T-cell (primary cell): ENCODE measurements at regions not wholly inside any gene's neighbourhood (a gene's known extent, or its start where the extent isn't known, plus 50 kb on each side); places are given as distances from the start of the nearest gene placed in this dataset.

Source experiments
- ATAC-seq, 4 experiments: fragments of 200-7000 bp in 3 of 4; fragments of 150-1000 bp in 1 of 4; cut with Tn5 transposase; replicated peaks in 1 of 4; 1 replicate in 3 of 4; 2 replicates in 1 of 4; pipeline ENCODE4 v1.10.0; 2021; ENCODE audit warnings: moderate library complexity in 3 of 4, mild to moderate bottlenecking in 2 of 4, moderate number of reproducible peaks in 1 of 4
- CTCF ChIA-PET, 2 donors: fragments of 300-600 bp; sonication (Branson Sonifier 250); formaldehyde crosslinking; loops; one replicate each; lab custom pipeline; 2022; ENCODE audit warnings: antibody characterized with exemption in 2 of 2; lab: Charles Lee
- POLR2A ChIA-PET, 2 donors: fragments of 300-600 bp; sonication (Branson Sonifier 250); formaldehyde crosslinking; loops; one replicate each; lab custom pipeline; 2022; ENCODE audit warnings: antibody characterized with exemption in 2 of 2; lab: Charles Lee
- DNase-seq, 35 experiments: peaks; one replicate each; pipeline versions ENCODE4 v3.0.0 to v3.0.0-alpha.2; 2013 to 2023
- H3K27ac ChIP-seq: one replicate; pipeline ENCODE4 v1.5.1; 2013; ENCODE audit warnings: low read length
- H3K27me3 ChIP-seq, 2 experiments: replicated peaks in 1 of 2; 1 replicate in 1 of 2; 2 replicates in 1 of 2; pipeline versions ENCODE4 v1.6.1 to v1.7.0; 2013; ENCODE audit warnings: low read length in 1 of 2, mixed read lengths in 1 of 2; ENCODE audit not compliant: control insufficient read depth in 2 of 2, insufficient read depth in 2 of 2; ENCODE audit errors: extremely low read depth in 1 of 2
- H3K36me3 ChIP-seq, 2 donors: 1 replicate in 1 of 2; 2 replicates in 1 of 2; pipeline versions ENCODE4 v1.6.1 to v1.7.0; 2013; ENCODE audit warnings: low read length in 1 of 2; ENCODE audit not compliant: control insufficient read depth in 2 of 2, insufficient read depth in 1 of 2; ENCODE audit errors: extremely low read depth in 1 of 2
- H3K4me1 ChIP-seq, 2 experiments: 1 replicate in 1 of 2; 2 replicates in 1 of 2; pipeline versions ENCODE4 v1.6.1 to v1.7.0; 2013; ENCODE audit warnings: low read length in 2 of 2, mixed read lengths in 1 of 2; ENCODE audit not compliant: insufficient read depth in 2 of 2, control insufficient read depth in 1 of 2; ENCODE audit errors: extremely low read depth in 1 of 2
- H3K4me3 ChIP-seq, 2 donors: 1 replicate in 1 of 2; 2 replicates in 1 of 2; pipeline versions ENCODE4 v1.5.1 to v1.7.0; 2013; ENCODE audit warnings: mild to moderate bottlenecking in 2 of 2, low read length in 1 of 2, moderate library complexity in 1 of 2; ENCODE audit not compliant: control insufficient read depth in 1 of 2; ENCODE audit errors: extremely low read depth in 1 of 2
- H3K9me3 ChIP-seq: 2 replicates; pipeline ENCODE4 v1.7.0; 2013
- H3K27ac Mint-ChIP-seq, 2 donors: one replicate each; pipeline ENCODE4 v1.8.0; 2020 to 2021; ENCODE audit warnings: mild to moderate bottlenecking in 2 of 2, mixed read lengths in 2 of 2
- H3K27me3 Mint-ChIP-seq, 2 donors: one replicate each; pipeline ENCODE4 v1.8.0; 2021 to 2022; ENCODE audit warnings: mixed read lengths in 2 of 2
- H3K36me3 Mint-ChIP-seq: one replicate; pipeline ENCODE4 v1.8.0; 2021; ENCODE audit warnings: mixed read lengths
- H3K4me1 Mint-ChIP-seq, 3 donors: one replicate each; pipeline ENCODE4 v1.8.0; 2020 to 2022; ENCODE audit warnings: mixed read lengths in 3 of 3, mild to moderate bottlenecking in 1 of 3
- H3K4me3 Mint-ChIP-seq, 3 donors: one replicate each; pipeline ENCODE4 v1.8.0; 2020 to 2022; ENCODE audit warnings: mild to moderate bottlenecking in 3 of 3, mixed read lengths in 3 of 3, moderate library complexity in 3 of 3
- H3K9me3 Mint-ChIP-seq, 3 donors: one replicate each; pipeline ENCODE4 v1.8.0; 2020 to 2022; ENCODE audit warnings: mixed read lengths in 3 of 3
- WGBS: methylation state at CpG from one replicate; pipeline ENCODE4 v1.1.5; 2013; ENCODE audit warnings: missing lambda C conversion rate; ENCODE audit not compliant: insufficient coverage; 5-methylcytosine and 5-hydroxymethylcytosine counted together

DNA sequence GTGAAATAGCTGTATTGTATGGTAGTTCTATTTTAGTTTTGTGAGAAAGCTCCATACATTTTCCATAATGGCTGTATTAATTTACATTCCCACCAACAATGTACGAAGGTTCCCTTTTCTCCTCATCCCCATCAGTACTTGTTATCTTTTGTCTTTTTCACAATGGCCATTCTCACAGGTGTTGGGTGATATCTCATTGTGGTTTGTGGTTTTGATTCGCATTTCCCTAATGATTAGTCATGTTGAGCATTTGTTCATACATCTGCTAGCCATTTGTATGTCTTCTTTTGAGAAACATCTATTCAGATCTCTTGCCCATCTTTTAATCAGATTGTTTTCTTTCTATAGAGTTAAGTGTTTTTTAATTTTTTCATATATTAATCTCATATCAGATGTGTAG lies 931.9 kb downstream of the IGSF11 start:
- no peaks in the 10 kb centered on the region for H3K27me3 ChIP-seq
- Mint-ChIP-seq H3K9me3 (peaks cover 2 to 21% (median 16%) of the 10 kb centered on the region in 3 donors), H3K27ac (no peak overlapping the region), H3K4me1 (no peaks in the 10 kb centered on the region), H3K4me3 (no peak overlapping the region), H3K36me3 (no peaks in the 10 kb centered on the region), H3K27me3 (no peaks in the 10 kb centered on the region)
- H3K4me1 ChIP-seq = no peaks in the 10 kb centered on the region
- no peak overlapping the region for H3K4me3 ChIP-seq
- DNase-seq (no peak), ATAC-seq (no peak)
- no peaks in the 10 kb centered on the region for H3K36me3 ChIP-seq
- no peak overlapping the region for H3K27ac ChIP-seq
- POLR2A ChIA-PET = no interaction called here
- no peaks in the 10 kb centered on the region for H3K9me3 ChIP-seq
- WGBS = no CpG with 5 or more reads among the region's 2 CpGs
- CTCF ChIA-PET = no interaction called here

DNA sequence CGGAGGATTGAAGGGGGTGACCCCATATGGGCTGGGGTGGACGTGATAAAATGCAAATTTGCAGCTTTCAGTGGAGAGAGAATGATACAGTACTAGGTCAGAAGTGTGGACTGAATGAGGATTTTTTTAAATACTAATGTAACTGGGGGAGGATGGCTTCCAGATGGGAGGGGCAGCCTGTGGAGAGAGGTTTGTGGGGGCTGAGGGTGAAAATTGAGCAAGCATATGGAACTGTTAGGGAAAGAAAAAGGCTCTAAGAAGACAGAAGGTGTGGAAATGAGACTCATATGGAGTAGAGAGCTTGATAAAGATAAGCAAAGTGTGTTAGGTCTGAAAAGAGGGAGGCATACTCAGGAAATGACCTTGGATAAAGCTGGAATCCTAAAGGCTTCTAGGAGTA lies 926.4 kb downstream of the IGSF11 start:
- Histone ChIP-seq H3K27ac (no peak overlapping the region), H3K4me3 (no peak overlapping the region), H3K9me3 (no peaks in the 10 kb centered on the region), H3K4me1 (no peaks in the 10 kb centered on the region), H3K36me3 (no peaks in the 10 kb centered on the region), H3K27me3 (no peaks in the 10 kb centered on the region)
- DNase-seq = no peak
- Mint-ChIP-seq H3K27ac (no peak overlapping the region), H3K36me3 (no peaks in the 10 kb centered on the region), H3K9me3 (peaks cover 12 to 24% (median 16%) of the 10 kb centered on the region in 3 donors), H3K4me3 (no peak overlapping the region), H3K4me1 (no peaks in the 10 kb centered on the region), H3K27me3 (no peaks in the 10 kb centered on the region)
- 33% methylated on average over 1 of the region's 2 CpGs for WGBS
- no peak for ATAC-seq
- POLR2A ChIA-PET = no interaction called here
- CTCF ChIA-PET = no interaction called here

GRCh38 chr3:118108769-118109168 lies 925.9 kb downstream of the IGSF11 start:
- WGBS = no CpG with 5 or more reads among the region's 2 CpGs
- H3K4me1 Mint-ChIP-seq = no peaks in the 10 kb centered on the region

GRCh38 chr3:118110211-118110610 lies 924.4 kb downstream of the IGSF11 start:
- H3K36me3 Mint-ChIP-seq = no peaks in the 10 kb centered on the region
- ChIA-PET POLR2A (no interaction called here), CTCF (no interaction called here)
- Histone ChIP-seq H3K36me3 (no peaks in the 10 kb centered on the region), H3K27ac (no peak overlapping the region), H3K27me3 (no peaks in the 10 kb centered on the region), H3K4me3 (no peak overlapping the region), H3K4me1 (no peaks in the 10 kb centered on the region), H3K9me3 (peaks cover 2% of the 10 kb centered on the region)
- H3K27ac Mint-ChIP-seq = no peak overlapping the region
- no peak overlapping the region for H3K4me3 Mint-ChIP-seq
- ATAC-seq (no peak), DNase-seq (no peak)
- H3K27me3 Mint-ChIP-seq = no peaks in the 10 kb centered on the region
- peaks cover 11 to 25% (median 12%) of the 10 kb centered on the region in 3 donors for H3K9me3 Mint-ChIP-seq
- WGBS = 83% methylated on average over 5 of the region's 6 CpGs
- H3K4me1 Mint-ChIP-seq = no peaks in the 10 kb centered on the region

More at GRCh38 chr3:118108769-118109168, 925.9 kb downstream of the IGSF11 start:
- POLR2A ChIA-PET = no interaction called here
- Histone ChIP-seq H3K27ac (no peak overlapping the region), H3K4me3 (no peak overlapping the region), H3K27me3 (no peaks in the 10 kb centered on the region), H3K9me3 (no peaks in the 10 kb centered on the region), H3K36me3 (no peaks in the 10 kb centered on the region), H3K4me1 (no peaks in the 10 kb centered on the region)
- peaks cover 12 to 25% (median 16%) of the 10 kb centered on the region in 3 donors for H3K9me3 Mint-ChIP-seq
- no peak for ATAC-seq
- H3K27me3 Mint-ChIP-seq = no peaks in the 10 kb centered on the region
- DNase-seq = no peak
- CTCF ChIA-PET = no interaction called here
- no peak overlapping the region for H3K27ac Mint-ChIP-seq
- no peaks in the 10 kb centered on the region for H3K36me3 Mint-ChIP-seq
- no peak overlapping the region for H3K4me3 Mint-ChIP-seq

GRCh38 chr3:118116991-118117390 lies 917.7 kb downstream of the IGSF11 start:
- no peaks in the 10 kb centered on the region for H3K36me3 ChIP-seq
- WGBS = no CpG with 5 or more reads among the region's 3 CpGs
- H3K4me1 ChIP-seq = no peaks in the 10 kb centered on the region
- Mint-ChIP-seq H3K4me1 (no peaks in the 10 kb centered on the region), H3K27me3 (no peaks in the 10 kb centered on the region), H3K9me3 (peaks cover 0 to 7% (median 0%) of the 10 kb centered on the region in 3 donors), H3K4me3 (no peak overlapping the region), H3K27ac (no peak overlapping the region), H3K36me3 (no peaks in the 10 kb centered on the region)
- no peaks in the 10 kb centered on the region for H3K27me3 ChIP-seq
- H3K4me3 ChIP-seq = no peak overlapping the region
- ChIA-PET CTCF (no interaction called here), POLR2A (no interaction called here)
- DNase-seq (no peak), ATAC-seq (no peak)
- peaks cover 2% of the 10 kb centered on the region for H3K9me3 ChIP-seq
- no peak overlapping the region for H3K27ac ChIP-seq

GRCh38 chr3:118126751-118127150 lies 907.9 kb downstream of the IGSF11 start:
- POLR2A ChIA-PET = no interaction called here
- Histone ChIP-seq H3K9me3 (no peaks in the 10 kb centered on the region), H3K27ac (no peak overlapping the region), H3K4me1 (no peaks in the 10 kb centered on the region), H3K4me3 (no peak overlapping the region), H3K36me3 (no peaks in the 10 kb centered on the region), H3K27me3 (no peaks in the 10 kb centered on the region)
- Mint-ChIP-seq H3K27me3 (no peaks in the 10 kb centered on the region), H3K27ac (no peak overlapping the region), H3K4me3 (no peak overlapping the region), H3K9me3 (peaks cover 5 to 12% (median 11%) of the 10 kb centered on the region in 3 donors), H3K4me1 (no peaks in the 10 kb centered on the region), H3K36me3 (no peaks in the 10 kb centered on the region)
- ATAC-seq = no peak
- CTCF ChIA-PET = no interaction called here
- no peak for DNase-seq
- 67% methylated on average over 1 of the region's 2 CpGs for WGBS

DNA sequence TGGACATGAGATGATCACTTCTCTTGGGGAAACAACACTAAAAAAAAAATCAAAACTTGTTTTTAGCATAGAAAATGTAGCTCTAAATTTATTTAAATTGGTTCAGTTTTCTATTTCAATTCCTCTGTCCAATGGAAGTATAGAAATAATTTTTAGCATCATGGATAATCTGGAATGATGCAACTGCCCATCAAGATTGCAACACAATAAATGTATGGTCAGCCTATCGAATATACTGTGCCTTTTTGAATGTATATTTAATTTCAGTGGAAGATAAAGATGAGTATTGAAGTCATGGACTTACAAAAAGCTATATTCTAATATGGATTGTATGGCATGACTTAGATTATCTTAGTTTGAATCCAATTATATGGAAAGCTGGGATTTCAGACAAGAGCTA lies 906.7 kb downstream of the IGSF11 start:
- Mint-ChIP-seq H3K4me1 (no peaks in the 10 kb centered on the region), H3K27me3 (no peaks in the 10 kb centered on the region), H3K4me3 (no peak overlapping the region), H3K9me3 (peaks cover 5 to 14% (median 11%) of the 10 kb centered on the region in 3 donors), H3K36me3 (no peaks in the 10 kb centered on the region), H3K27ac (no peak overlapping the region)
- no CpG with 5 or more reads among the region's 1 CpG for WGBS
- H3K27me3 ChIP-seq = no peaks in the 10 kb centered on the region
- H3K4me3 ChIP-seq = no peak overlapping the region
- ChIA-PET POLR2A (no interaction called here), CTCF (no interaction called here)
- no peak overlapping the region for H3K27ac ChIP-seq
- DNase-seq (no peak), ATAC-seq (no peak)
- no peaks in the 10 kb centered on the region for H3K36me3 ChIP-seq
- H3K4me1 ChIP-seq = no peaks in the 10 kb centered on the region
- H3K9me3 ChIP-seq = no peaks in the 10 kb centered on the region
